CMK (cell line): ENCODE measurements at regions not wholly inside any gene's neighbourhood (a gene's known extent, or its start where the extent isn't known, plus 50 kb on each side); places are given as distances from the start of the nearest gene placed in this dataset.
"Not testable (repeated sequence)": the region's sequence is repeated elsewhere in the genome, so short reads cannot be mapped to it uniquely, and the experiment has no call there.

ENCODE experiments used
- DNase-seq: peaks from one replicate; pipeline ENCODE4 v3.0.0-alpha.2; 2010; ENCODE audit warnings: low read depth

GRCh38 chr20:57106030-57106682 is 160.3 kb downstream of the BMP7 start:
- no peak for DNase-seq

- no peak for DNase-seq
These were observed 159.7 kb downstream of the BMP7 start for GRCh38 chr20:57106692-57107091.

GRCh38 chr20:57107208-57107607 is 159.2 kb downstream of the BMP7 start:
- DNase-seq = no peak

GRCh38 chr20:57108218-57108617 is 158.2 kb downstream of the BMP7 start:
- no peak for DNase-seq

GRCh38 chr20:57108742-57109570 is 157.5 kb downstream of the BMP7 start:
- DNase-seq = no peak

GRCh38 chr20:57109571-57109953 is 156.9 kb downstream of the BMP7 start:
- DNase-seq = no peak

- DNase-seq = not testable (repeated sequence)
These were observed 156.1 kb downstream of the BMP7 start for GRCh38 chr20:57110121-57111027.

- DNase-seq = no peak
These were observed 155.4 kb downstream of the BMP7 start for GRCh38 chr20:57111028-57111373.

GRCh38 chr20:57112448-57112847 is 154.0 kb downstream of the BMP7 start:
- DNase-seq = no peak

GRCh38 chr20:57114290-57115005 is 152.0 kb downstream of the BMP7 start:
- no peak for DNase-seq

GRCh38 chr20:57117296-57117695 is 149.1 kb downstream of the BMP7 start:
- DNase-seq = no peak

GRCh38 chr20:57118107-57118769 is 148.2 kb downstream of the BMP7 start:
- DNase-seq = no peak
